Natural killer cell (primary cell): ENCODE measurements at regions not wholly inside any gene's neighbourhood (a gene's known extent, or its start where the extent isn't known, plus 50 kb on each side); places are given as distances from the start of the nearest gene placed in this dataset.

Source experiments
- ATAC-seq, 3 donors: fragments of 150-1000 bp in 2 of 3; fragments of 200-7000 bp in 1 of 3; cut with Tn5 transposase; 1 replicate in 1 of 3; 2 replicates in 2 of 3; pipeline ENCODE4 v1.10.0; 2021; ENCODE audit warnings: mild to moderate bottlenecking in 2 of 3, moderate library complexity in 2 of 3
- DNase-seq, 2 donors: peaks; one replicate each; pipeline versions ENCODE4 v3.0.0 to v3.0.0-alpha.2; 2013 to 2021; ENCODE audit warnings: mixed read lengths in 1 of 2
- H3K27ac ChIP-seq: one replicate; pipeline ENCODE4 v1.5.1; 2013; ENCODE audit warnings: mild to moderate bottlenecking, low read length
- H3K27me3 ChIP-seq: one replicate; pipeline ENCODE4 v1.6.1; 2013; ENCODE audit warnings: low read length; ENCODE audit not compliant: control insufficient read depth, insufficient read depth
- H3K36me3 ChIP-seq: one replicate; pipeline ENCODE4 v1.6.1; 2013; ENCODE audit warnings: low read length; ENCODE audit not compliant: control insufficient read depth, insufficient read depth
- H3K4me1 ChIP-seq: one replicate; pipeline ENCODE4 v1.6.1; 2013; ENCODE audit warnings: low read length; ENCODE audit not compliant: control insufficient read depth, insufficient read depth
- H3K4me3 ChIP-seq: one replicate; pipeline ENCODE4 v1.5.1; 2013; ENCODE audit warnings: low read length
- H3K9me3 ChIP-seq: one replicate; pipeline ENCODE4 v1.6.1; 2013; ENCODE audit warnings: low read length; ENCODE audit not compliant: control insufficient read depth, insufficient read depth
- H3K27ac Mint-ChIP-seq, 2 donors: one replicate each; pipeline ENCODE4 v1.8.0; 2022; ENCODE audit warnings: mild to moderate bottlenecking in 2 of 2, mixed read lengths in 2 of 2, moderate library complexity in 1 of 2
- H3K27me3 Mint-ChIP-seq, 2 donors: one replicate each; pipeline ENCODE4 v1.8.0; 2022; ENCODE audit warnings: low read depth in 2 of 2, mixed read lengths in 2 of 2
- H3K36me3 Mint-ChIP-seq: one replicate; pipeline ENCODE4 v1.8.0; 2022; ENCODE audit warnings: mixed read lengths
- H3K4me1 Mint-ChIP-seq, 2 donors: one replicate each; pipeline ENCODE4 v1.8.0; 2022; ENCODE audit warnings: mixed read lengths in 2 of 2
- H3K4me3 Mint-ChIP-seq: one replicate; pipeline ENCODE4 v1.8.0; 2022; ENCODE audit warnings: mild to moderate bottlenecking, moderate library complexity, mixed read lengths
- H3K9me3 Mint-ChIP-seq, 2 donors: one replicate each; pipeline ENCODE4 v1.8.0; 2022; ENCODE audit warnings: mixed read lengths in 2 of 2
- WGBS: methylation state at CpG from one replicate; pipeline ENCODE4 v1.1.7; 2013; ENCODE audit warnings: missing lambda C conversion rate; ENCODE audit not compliant: insufficient coverage; 5-methylcytosine and 5-hydroxymethylcytosine counted together
- intact Hi-C: fragments of 100-400 bp; cut with micrococcal nuclease; formaldehyde crosslinking; loops from one replicate; pipeline ENCODE4 v1.14.2; 2022
- TF ChIP-seq, protein P1 (sequence below): fragments of 200-600 bp; IDR thresholded peaks from one replicate; pipeline ENCODE4 v1.8.0; 2022; ENCODE audit warnings: antibody characterized with exemption

DNA sequence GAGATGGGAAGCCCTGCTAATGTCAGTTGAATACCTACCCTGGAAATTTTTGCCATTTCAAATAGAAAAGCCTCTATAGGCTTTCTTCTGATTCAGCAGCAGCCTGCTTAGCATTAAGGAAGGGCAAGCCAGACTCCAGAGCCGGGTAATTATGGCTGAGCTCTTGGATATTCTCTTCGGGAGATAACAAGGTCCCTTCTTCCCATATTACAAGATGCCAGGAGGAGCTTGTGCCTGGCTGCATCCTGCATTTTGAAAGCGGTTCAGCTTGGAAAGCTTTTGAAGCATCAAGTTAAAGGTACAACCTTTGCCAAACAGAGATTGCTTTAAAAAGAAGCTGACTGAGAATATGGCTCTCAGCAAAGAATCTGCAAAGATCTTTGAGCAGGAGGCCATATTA, 399.6 kb upstream of the RPS6KA3 start:
- intact Hi-C loops: no loop called here
- no peaks in the 10 kb centered on the region for H3K27me3 Mint-ChIP-seq
- H3K27ac ChIP-seq: no peak overlapping the region
- H3K36me3 ChIP-seq: no peaks in the 10 kb centered on the region
- DNase-seq (no peak), ATAC-seq (no peak)
- H3K27me3 ChIP-seq: no peaks in the 10 kb centered on the region
- H3K4me1 ChIP-seq: no peaks in the 10 kb centered on the region
- H3K36me3 Mint-ChIP-seq: no peaks in the 10 kb centered on the region
- H3K27ac Mint-ChIP-seq: no peak overlapping the region
- no peak overlapping the region for H3K4me3 ChIP-seq
- no peaks in the 10 kb centered on the region for H3K4me1 Mint-ChIP-seq
- no peak overlapping the region for H3K4me3 Mint-ChIP-seq
- TF ChIP-seq, protein P1, sequence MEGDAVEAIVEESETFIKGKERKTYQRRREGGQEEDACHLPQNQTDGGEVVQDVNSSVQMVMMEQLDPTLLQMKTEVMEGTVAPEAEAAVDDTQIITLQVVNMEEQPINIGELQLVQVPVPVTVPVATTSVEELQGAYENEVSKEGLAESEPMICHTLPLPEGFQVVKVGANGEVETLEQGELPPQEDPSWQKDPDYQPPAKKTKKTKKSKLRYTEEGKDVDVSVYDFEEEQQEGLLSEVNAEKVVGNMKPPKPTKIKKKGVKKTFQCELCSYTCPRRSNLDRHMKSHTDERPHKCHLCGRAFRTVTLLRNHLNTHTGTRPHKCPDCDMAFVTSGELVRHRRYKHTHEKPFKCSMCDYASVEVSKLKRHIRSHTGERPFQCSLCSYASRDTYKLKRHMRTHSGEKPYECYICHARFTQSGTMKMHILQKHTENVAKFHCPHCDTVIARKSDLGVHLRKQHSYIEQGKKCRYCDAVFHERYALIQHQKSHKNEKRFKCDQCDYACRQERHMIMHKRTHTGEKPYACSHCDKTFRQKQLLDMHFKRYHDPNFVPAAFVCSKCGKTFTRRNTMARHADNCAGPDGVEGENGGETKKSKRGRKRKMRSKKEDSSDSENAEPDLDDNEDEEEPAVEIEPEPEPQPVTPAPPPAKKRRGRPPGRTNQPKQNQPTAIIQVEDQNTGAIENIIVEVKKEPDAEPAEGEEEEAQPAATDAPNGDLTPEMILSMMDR: no peak
- WGBS: 77% methylated on average over 3 of the region's 3 CpGs
- no peaks in the 10 kb centered on the region for H3K9me3 Mint-ChIP-seq
- no peaks in the 10 kb centered on the region for H3K9me3 ChIP-seq

DNA sequence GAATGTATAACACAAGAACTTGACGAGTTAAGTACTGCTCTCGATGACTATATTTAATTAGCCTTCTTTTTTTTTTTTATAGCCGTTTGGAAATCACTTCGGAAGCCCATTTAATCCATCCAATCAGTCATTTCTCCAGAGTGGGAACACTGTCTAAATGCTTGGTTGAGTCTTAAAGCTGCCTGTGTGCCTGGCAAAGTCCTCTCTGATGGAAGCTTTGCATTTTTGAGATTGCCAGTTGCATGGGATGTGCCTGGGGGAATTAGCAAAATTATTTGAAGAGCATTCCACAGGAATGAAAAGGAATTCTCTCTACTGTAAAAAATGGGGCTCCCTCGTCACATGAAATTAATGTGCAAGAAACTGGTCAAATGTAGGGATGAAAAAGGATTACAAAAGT, 398.8 kb upstream of the RPS6KA3 start:
- H3K9me3 Mint-ChIP-seq: no peaks in the 10 kb centered on the region
- DNase-seq (no peak), ATAC-seq (no peak)
- no peak overlapping the region for H3K4me3 Mint-ChIP-seq
- TF ChIP-seq, protein P1: no peak
- H3K36me3 Mint-ChIP-seq: no peaks in the 10 kb centered on the region
- 80% methylated on average over 1 of the region's 5 CpGs for WGBS
- H3K27ac ChIP-seq: no peak overlapping the region
- no peaks in the 10 kb centered on the region for H3K4me1 ChIP-seq
- no peaks in the 10 kb centered on the region for H3K27me3 ChIP-seq
- no peak overlapping the region for H3K4me3 ChIP-seq
- H3K27me3 Mint-ChIP-seq: no peaks in the 10 kb centered on the region
- no peaks in the 10 kb centered on the region for H3K36me3 ChIP-seq
- no peak overlapping the region for H3K27ac Mint-ChIP-seq
- intact Hi-C loops: no loop called here
- H3K4me1 Mint-ChIP-seq: no peaks in the 10 kb centered on the region
- H3K9me3 ChIP-seq: no peaks in the 10 kb centered on the region

GRCh38 chrX:20664774-20665173, 398.1 kb upstream of the RPS6KA3 start:
- H3K4me3 ChIP-seq: no peak overlapping the region
- WGBS: 60% methylated on average over 3 of the region's 3 CpGs
- H3K4me1 ChIP-seq: no peaks in the 10 kb centered on the region
- H3K36me3 ChIP-seq: no peaks in the 10 kb centered on the region
- no peaks in the 10 kb centered on the region for H3K9me3 Mint-ChIP-seq
- DNase-seq: no peak
- no peak for ATAC-seq
- no peaks in the 10 kb centered on the region for H3K4me1 Mint-ChIP-seq
- H3K27me3 ChIP-seq: no peaks in the 10 kb centered on the region
- no peak overlapping the region for H3K4me3 Mint-ChIP-seq
- TF ChIP-seq, protein P1: no peak
- no peak overlapping the region for H3K27ac Mint-ChIP-seq
- intact Hi-C loops: no loop called here
- H3K27me3 Mint-ChIP-seq: no peaks in the 10 kb centered on the region
- H3K36me3 Mint-ChIP-seq: no peaks in the 10 kb centered on the region
- no peaks in the 10 kb centered on the region for H3K9me3 ChIP-seq
- H3K27ac ChIP-seq: no peak overlapping the region

GRCh38 chrX:20664131-20664530, 397.4 kb upstream of the RPS6KA3 start:
- WGBS: 40% methylated on average over 1 of the region's 2 CpGs
- Mint-ChIP-seq H3K27me3 (no peaks in the 10 kb centered on the region), H3K36me3 (no peaks in the 10 kb centered on the region), H3K4me3 (no peak overlapping the region), H3K27ac (no peak overlapping the region), H3K4me1 (no peaks in the 10 kb centered on the region), H3K9me3 (no peaks in the 10 kb centered on the region)
- TF ChIP-seq, protein P1: no peak
- H3K9me3 ChIP-seq: no peaks in the 10 kb centered on the region
- no peaks in the 10 kb centered on the region for H3K27me3 ChIP-seq
- intact Hi-C loops: no loop called here
- no peak overlapping the region for H3K4me3 ChIP-seq
- H3K27ac ChIP-seq: no peak overlapping the region
- no peak for ATAC-seq
- no peak for DNase-seq
- no peaks in the 10 kb centered on the region for H3K4me1 ChIP-seq
- no peaks in the 10 kb centered on the region for H3K36me3 ChIP-seq
